CD4-positive, alpha-beta T cell (primary cell): ENCODE measurements at regions not wholly inside any gene's neighbourhood (a gene's known extent, or its start where the extent isn't known, plus 50 kb on each side); places are given as distances from the start of the nearest gene placed in this dataset.
"Not testable (repeated sequence)": the region's sequence is repeated elsewhere in the genome, so short reads cannot be mapped to it uniquely, and the experiment has no call there.

Experiments
- ATAC-seq: fragments of 200-7000 bp; cut with Tn5 transposase; one replicate; pipeline ENCODE4 v1.10.0; 2022; ENCODE audit warnings: mild to moderate bottlenecking; ENCODE audit not compliant: poor library complexity
- CTCF ChIA-PET: fragments of 350-600 bp; sonication (Branson Sonifier 250); formaldehyde crosslinking; loops from one replicate; lab custom pipeline; 2021; ENCODE audit warnings: antibody characterized with exemption, inconsistent platforms; lab: Charles Lee
- POLR2A ChIA-PET: fragments of 350-600 bp; sonication (Branson Sonifier 250); formaldehyde crosslinking; loops from one replicate; lab custom pipeline; 2021; ENCODE audit warnings: antibody characterized with exemption, inconsistent platforms; lab: Charles Lee
- DNase-seq, 14 experiments: peaks; one replicate each; pipeline ENCODE4 v3.0.0-alpha.2; 2013 to 2020; ENCODE audit warnings: mixed read lengths in 2 of 14
- H3K27ac ChIP-seq, 2 donors: one replicate each; pipeline versions ENCODE4 v1.5.1 to v1.7.0; 2013; ENCODE audit warnings: low read length in 2 of 2, low read depth in 1 of 2, mild to moderate bottlenecking in 1 of 2
- H3K27me3 ChIP-seq, 2 experiments: 1 replicate in 1 of 2; 2 replicates in 1 of 2; pipeline versions ENCODE4 v1.6.1 to v1.7.0; 2013; ENCODE audit warnings: low read length in 2 of 2, control low read depth in 1 of 2, mild to moderate bottlenecking in 1 of 2, moderate library complexity in 1 of 2; ENCODE audit not compliant: insufficient read depth in 2 of 2, control insufficient read depth in 1 of 2
- H3K36me3 ChIP-seq: one replicate; pipeline ENCODE4 v1.6.1; 2013; ENCODE audit warnings: low read length, control low read depth; ENCODE audit not compliant: insufficient read depth
- H3K4me1 ChIP-seq: one replicate; pipeline ENCODE4 v1.6.1; 2013; ENCODE audit warnings: low read length, control low read depth; ENCODE audit not compliant: insufficient read depth
- H3K4me3 ChIP-seq: one replicate; pipeline ENCODE4 v1.5.1; 2013; ENCODE audit warnings: mild to moderate bottlenecking, low read length, moderate library complexity
- H3K9me3 ChIP-seq, 2 experiments: 1 replicate in 1 of 2; 2 replicates in 1 of 2; pipeline versions ENCODE4 v1.6.1 to v1.7.0; 2013; ENCODE audit warnings: low read length in 2 of 2, mild to moderate bottlenecking in 2 of 2, control low read depth in 1 of 2, moderate library complexity in 1 of 2; ENCODE audit not compliant: control insufficient read depth in 1 of 2, insufficient read depth in 1 of 2
- H3K27ac Mint-ChIP-seq: one replicate; pipeline ENCODE4 v1.8.0; 2020; ENCODE audit warnings: mixed read lengths
- H3K27me3 Mint-ChIP-seq: one replicate; pipeline ENCODE4 v1.8.0; 2021; ENCODE audit warnings: mixed read lengths
- H3K36me3 Mint-ChIP-seq: one replicate; pipeline ENCODE4 v1.8.0; 2021; ENCODE audit warnings: low read depth, mixed read lengths
- H3K4me1 Mint-ChIP-seq: one replicate; pipeline ENCODE4 v1.8.0; 2021; ENCODE audit warnings: low read depth, mixed read lengths
- H3K4me3 Mint-ChIP-seq: one replicate; pipeline ENCODE4 v1.8.0; 2020; ENCODE audit warnings: mild to moderate bottlenecking, mixed read lengths
- H3K9me3 Mint-ChIP-seq: one replicate; pipeline ENCODE4 v1.8.0; 2020; ENCODE audit warnings: mixed read lengths
- CTCF ChIP-seq: fragments of 200-600 bp; IDR thresholded peaks from one replicate; pipeline ENCODE4 v1.8.0; 2022; ENCODE audit warnings: antibody characterized with exemption, mild to moderate bottlenecking
- intact Hi-C, 2 experiments: fragments of 100-400 bp; cut with DNase I in 1 of 2; cut with micrococcal nuclease in 1 of 2; formaldehyde crosslinking; loops; one replicate each; pipeline versions ENCODE4 v1.15.1 to v1.9.0; 2023 to 2025; cut with DNase I, micrococcal nuclease

DNA sequence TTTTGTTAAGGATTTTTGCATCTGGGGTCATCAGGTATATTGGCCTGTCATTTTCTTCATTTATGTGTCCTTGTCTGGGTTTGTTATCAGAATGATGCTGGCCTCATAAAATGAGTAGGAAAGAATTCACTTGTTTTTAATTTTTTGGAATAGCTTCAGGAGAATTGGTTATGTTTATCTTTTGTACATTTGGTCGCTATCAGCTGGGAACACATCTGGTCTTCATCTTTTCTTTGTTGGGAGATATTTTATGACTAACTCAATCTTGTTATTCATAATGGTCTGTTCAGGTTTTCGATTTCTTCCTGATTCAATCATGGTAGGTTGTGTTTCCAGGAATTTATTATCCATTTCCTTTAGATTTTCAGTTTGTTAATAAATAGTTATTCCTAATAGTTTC is 207.5 kb upstream of the ASCC3 start:
- Histone ChIP-seq H3K27me3 (no peaks in the 10 kb centered on the region), H3K27ac (no peak overlapping the region), H3K36me3 (no peaks in the 10 kb centered on the region), H3K4me1 (no peaks in the 10 kb centered on the region), H3K4me3 (no peak overlapping the region), H3K9me3 (peaks cover 11 to 13% of the 10 kb centered on the region in 2 experiments)
- no peak for TF ChIP-seq CTCF
- Mint-ChIP-seq H3K36me3 (no peaks in the 10 kb centered on the region), H3K27me3 (peaks cover 4% of the 10 kb centered on the region), H3K9me3 (peaks cover 6% of the 10 kb centered on the region), H3K27ac (no peak overlapping the region), H3K4me1 (no peaks in the 10 kb centered on the region), H3K4me3 (no peak overlapping the region)
- intact Hi-C loops, result no loop called here
- ATAC-seq, result no peak
- POLR2A ChIA-PET, result no interaction called here
- CTCF ChIA-PET, result no interaction called here
- DNase-seq, result no peak

DNA sequence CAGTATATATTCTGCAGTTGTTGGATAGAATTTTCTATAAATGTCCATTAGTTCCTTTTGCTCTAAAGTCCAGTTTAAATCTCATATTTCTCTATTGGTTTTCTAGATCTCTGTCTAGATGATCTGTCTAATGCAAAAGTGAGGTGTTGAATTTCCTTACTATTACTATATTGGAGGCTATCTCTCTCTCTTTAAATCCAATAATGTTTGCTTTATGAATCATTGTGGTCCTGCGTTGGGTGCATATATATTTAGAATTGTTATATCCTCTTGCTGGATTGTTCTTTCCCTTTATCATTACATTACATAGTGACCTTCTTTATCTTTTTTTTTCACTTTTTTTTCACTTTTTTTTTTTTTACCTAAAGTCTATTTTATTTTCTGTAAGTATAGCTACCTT is 208.5 kb upstream of the ASCC3 start:
- intact Hi-C loops, result no loop called here
- Mint-ChIP-seq H3K36me3 (no peaks in the 10 kb centered on the region), H3K4me1 (no peaks in the 10 kb centered on the region), H3K27me3 (peaks cover 4% of the 10 kb centered on the region), H3K4me3 (no peak overlapping the region), H3K9me3 (peaks cover 6% of the 10 kb centered on the region), H3K27ac (no peak overlapping the region)
- no peak overlapping the region for H3K4me3 ChIP-seq
- ChIA-PET CTCF (no interaction called here), POLR2A (no interaction called here)
- no peaks in the 10 kb centered on the region for H3K27me3 ChIP-seq
- no peak for TF ChIP-seq CTCF
- no peak for DNase-seq
- peaks cover 11 to 13% of the 10 kb centered on the region in 2 experiments for H3K9me3 ChIP-seq
- no peaks in the 10 kb centered on the region for H3K4me1 ChIP-seq
- no peaks in the 10 kb centered on the region for H3K36me3 ChIP-seq
- no peak overlapping the region for H3K27ac ChIP-seq
- no peak for ATAC-seq

GRCh38 chr6:101090281-101090680 is 209.2 kb upstream of the ASCC3 start:
- TF ChIP-seq CTCF, result no peak
- POLR2A ChIA-PET, result no interaction called here
- Histone ChIP-seq H3K4me1 (no peaks in the 10 kb centered on the region), H3K36me3 (no peaks in the 10 kb centered on the region), H3K27ac (no peak overlapping the region), H3K4me3 (no peak overlapping the region), H3K27me3 (no peaks in the 10 kb centered on the region), H3K9me3 (peaks cover 11 to 13% of the 10 kb centered on the region in 2 experiments)
- CTCF ChIA-PET, result no interaction called here
- Mint-ChIP-seq H3K4me3 (no peak overlapping the region), H3K36me3 (no peaks in the 10 kb centered on the region), H3K9me3 (peaks cover 6% of the 10 kb centered on the region), H3K27ac (no peak overlapping the region), H3K27me3 (peaks cover 4% of the 10 kb centered on the region), H3K4me1 (no peaks in the 10 kb centered on the region)
- ATAC-seq (no peak), DNase-seq (no peak)
- intact Hi-C loops, result no loop called here

- H3K36me3 ChIP-seq, intact Hi-C loops, ATAC-seq, H3K27ac ChIP-seq, H3K4me1 ChIP-seq, H3K4me1 Mint-ChIP-seq, DNase-seq, H3K4me3 ChIP-seq, H3K27ac Mint-ChIP-seq, H3K36me3 Mint-ChIP-seq, CTCF ChIA-PET, H3K4me3 Mint-ChIP-seq, H3K27me3 Mint-ChIP-seq, H3K27me3 ChIP-seq, H3K9me3 ChIP-seq, POLR2A ChIA-PET: not testable (repeated sequence)
- peaks cover 12% of the 10 kb centered on the region for H3K9me3 Mint-ChIP-seq
These were observed 217.5 kb upstream of the ASCC3 start for GRCh38 chr6:101098605-101099004.
